IMR-90 (cell line): ENCODE measurements at regions not wholly inside any gene's neighbourhood (a gene's known extent, or its start where the extent isn't known, plus 50 kb on each side); places are given as distances from the start of the nearest gene placed in this dataset.

Source experiments
- CEBPB ChIP-seq: IDR thresholded peaks from 2 replicates; pipeline ENCODE4 v1.6.1; 2012; ENCODE audit warnings: low read depth, low read length, improper control_type of control experiment
- CHD1 ChIP-seq: IDR thresholded peaks from 2 replicates; pipeline ENCODE4 v1.6.1; 2012; ENCODE audit warnings: low read depth, low read length, improper control_type of control experiment
- FOS ChIP-seq: fragments of 150-350 bp; IDR thresholded peaks from 2 replicates; pipeline ENCODE4 v1.6.1; 2016; ENCODE audit warnings: low read depth, low read length
- POLR2A ChIP-seq: IDR thresholded peaks from 2 replicates; pipeline ENCODE4 v1.6.1; 2012; ENCODE audit warnings: mild to moderate bottlenecking, low read depth, low read length
- RAD21 ChIP-seq: IDR thresholded peaks from 2 replicates; pipeline ENCODE4 v1.6.1; 2012; ENCODE audit warnings: low read length, improper control_type of control experiment
- SMC3 ChIP-seq: fragments of 150-350 bp; IDR thresholded peaks from 2 replicates; pipeline ENCODE4 v1.6.1; 2016; ENCODE audit warnings: low read depth, mild to moderate bottlenecking, antibody characterized with exemption, low read length, moderate library complexity
- USF2 ChIP-seq: fragments of 150-350 bp; IDR thresholded peaks from 2 replicates; pipeline ENCODE4 v1.6.1; 2017; ENCODE audit warnings: mild to moderate bottlenecking, antibody characterized with exemption, low read length, low read depth
- TF ChIP-seq, protein P1 (sequence below): conservative IDR thresholded peaks from 2 replicates; pipeline ENCODE4 v1.5.1; 2012; ENCODE audit warnings: mild to moderate bottlenecking, low read depth, low read length, improper control_type of control experiment
- TF ChIP-seq, protein P2 (sequence below): fragments of 150-350 bp; IDR thresholded peaks from 2 replicates; pipeline ENCODE4 v1.6.1; 2016; ENCODE audit warnings: low read depth, mild to moderate bottlenecking, low read length, moderate library complexity, borderline replicate concordance

- TF ChIP-seq CHD1 (no peak), FOS (no peak), CEBPB (no peak), POLR2A (no peak), SMC3 (no peak), USF2 (no peak), RAD21 (no peak)
- TF ChIP-seq, protein P1, sequence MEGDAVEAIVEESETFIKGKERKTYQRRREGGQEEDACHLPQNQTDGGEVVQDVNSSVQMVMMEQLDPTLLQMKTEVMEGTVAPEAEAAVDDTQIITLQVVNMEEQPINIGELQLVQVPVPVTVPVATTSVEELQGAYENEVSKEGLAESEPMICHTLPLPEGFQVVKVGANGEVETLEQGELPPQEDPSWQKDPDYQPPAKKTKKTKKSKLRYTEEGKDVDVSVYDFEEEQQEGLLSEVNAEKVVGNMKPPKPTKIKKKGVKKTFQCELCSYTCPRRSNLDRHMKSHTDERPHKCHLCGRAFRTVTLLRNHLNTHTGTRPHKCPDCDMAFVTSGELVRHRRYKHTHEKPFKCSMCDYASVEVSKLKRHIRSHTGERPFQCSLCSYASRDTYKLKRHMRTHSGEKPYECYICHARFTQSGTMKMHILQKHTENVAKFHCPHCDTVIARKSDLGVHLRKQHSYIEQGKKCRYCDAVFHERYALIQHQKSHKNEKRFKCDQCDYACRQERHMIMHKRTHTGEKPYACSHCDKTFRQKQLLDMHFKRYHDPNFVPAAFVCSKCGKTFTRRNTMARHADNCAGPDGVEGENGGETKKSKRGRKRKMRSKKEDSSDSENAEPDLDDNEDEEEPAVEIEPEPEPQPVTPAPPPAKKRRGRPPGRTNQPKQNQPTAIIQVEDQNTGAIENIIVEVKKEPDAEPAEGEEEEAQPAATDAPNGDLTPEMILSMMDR = no peak
- TF ChIP-seq, protein P2, sequence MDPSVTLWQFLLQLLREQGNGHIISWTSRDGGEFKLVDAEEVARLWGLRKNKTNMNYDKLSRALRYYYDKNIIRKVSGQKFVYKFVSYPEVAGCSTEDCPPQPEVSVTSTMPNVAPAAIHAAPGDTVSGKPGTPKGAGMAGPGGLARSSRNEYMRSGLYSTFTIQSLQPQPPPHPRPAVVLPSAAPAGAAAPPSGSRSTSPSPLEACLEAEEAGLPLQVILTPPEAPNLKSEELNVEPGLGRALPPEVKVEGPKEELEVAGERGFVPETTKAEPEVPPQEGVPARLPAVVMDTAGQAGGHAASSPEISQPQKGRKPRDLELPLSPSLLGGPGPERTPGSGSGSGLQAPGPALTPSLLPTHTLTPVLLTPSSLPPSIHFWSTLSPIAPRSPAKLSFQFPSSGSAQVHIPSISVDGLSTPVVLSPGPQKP = no peak
These were observed 434.2 kb upstream of the TPM1 start for GRCh38 chr15:62608369-62608768.
